SK-N-SH treated with all-trans-retinoic acid at 6 μM for 48 hours (cell line): ENCODE measurements at regions not wholly inside any gene's neighbourhood (a gene's known extent, or its start where the extent isn't known, plus 50 kb on each side); places are given as distances from the start of the nearest gene placed in this dataset.

Source experiments
- ATAC-seq: fragments of 200-7000 bp; cut with Tn5 transposase; 3 replicates; pipeline ENCODE4 v1.9.1; 2020; ENCODE audit warnings: mild to moderate bottlenecking, moderate library complexity
- ARNTL ChIP-seq: fragments of 450-650 bp; formaldehyde crosslinking; IDR thresholded peaks from 2 replicates; pipeline ENCODE4 v1.5.0; 2020; ENCODE audit warnings: low read depth, mild to moderate bottlenecking, moderate library complexity, borderline replicate concordance
- BACH2 ChIP-seq: fragments of 250-450 bp; sonication (Bioruptor Pico); IDR thresholded peaks from 2 replicates; pipeline ENCODE4 v1.9.0; 2021; ENCODE audit warnings: mild to moderate bottlenecking, borderline replicate concordance
- CSDC2 ChIP-seq: fragments of 250-450 bp; sonication (Bioruptor Pico); IDR thresholded peaks from 2 replicates; pipeline ENCODE4 v1.5.0; 2020; ENCODE audit warnings: mild to moderate bottlenecking, moderate library complexity
- CSRNP3 ChIP-seq: fragments of 250-450 bp; sonication (Bioruptor Pico); IDR thresholded peaks from 2 replicates; pipeline ENCODE4 v1.5.1; 2021; ENCODE audit warnings: mild to moderate bottlenecking, moderate library complexity
- ESRRG ChIP-seq: fragments of 250-450 bp; sonication (Bioruptor Pico); IDR thresholded peaks from 2 replicates; pipeline ENCODE4 v1.6.1; 2021; ENCODE audit warnings: mild to moderate bottlenecking
- ISL1 ChIP-seq: fragments of 250-450 bp; sonication (Bioruptor Pico); IDR thresholded peaks from 2 replicates; pipeline ENCODE4 v2.1.2; 2022; ENCODE audit warnings: mild to moderate bottlenecking, moderate library complexity
- OSR1 ChIP-seq: fragments of 250-450 bp; sonication (Bioruptor Pico); IDR thresholded peaks from 2 replicates; pipeline ENCODE4 v1.8.0; 2022; ENCODE audit warnings: moderate library complexity, mild to moderate bottlenecking, inconsistent platforms
- POU6F1 ChIP-seq: fragments of 250-450 bp; sonication (Bioruptor Pico); IDR thresholded peaks from 2 replicates; pipeline ENCODE4 v1.8.0; 2021; ENCODE audit warnings: low read depth, mild to moderate bottlenecking, moderate library complexity, borderline replicate concordance
- PPARA ChIP-seq: fragments of 250-450 bp; sonication (Bioruptor Pico); IDR thresholded peaks from 2 replicates; pipeline ENCODE4 v1.5.0; 2020; ENCODE audit warnings: mild to moderate bottlenecking, borderline replicate concordance
- RARB ChIP-seq: fragments of 250-450 bp; sonication (Bioruptor Pico); IDR thresholded peaks from 2 replicates; pipeline ENCODE4 v1.8.0; 2021; ENCODE audit warnings: mild to moderate bottlenecking, moderate library complexity
- SNAI2 ChIP-seq: fragments of 250-450 bp; sonication (Bioruptor Pico); IDR thresholded peaks from 2 replicates; pipeline ENCODE4 v1.5.0; 2020; ENCODE audit warnings: mild to moderate bottlenecking, moderate library complexity
- TCF4 ChIP-seq: fragments of 250-450 bp; sonication (Bioruptor Pico); IDR thresholded peaks from 2 replicates; pipeline ENCODE4 v1.8.0; 2021; ENCODE audit warnings: mild to moderate bottlenecking, moderate library complexity, borderline replicate concordance
- TOX ChIP-seq: fragments of 250-450 bp; sonication (Bioruptor Pico); IDR thresholded peaks from 2 replicates; pipeline ENCODE4 v1.8.0; 2021; ENCODE audit warnings: mild to moderate bottlenecking, moderate library complexity, borderline replicate concordance
- TSHZ2 ChIP-seq: fragments of 250-450 bp; sonication (Bioruptor Pico); IDR thresholded peaks from 2 replicates; pipeline ENCODE4 v1.5.0; 2020; ENCODE audit warnings: mild to moderate bottlenecking, moderate library complexity
- ZC3H10 ChIP-seq: fragments of 250-450 bp; sonication (Bioruptor Pico); IDR thresholded peaks from 2 replicates; pipeline ENCODE4 v1.5.1; 2021; ENCODE audit warnings: mild to moderate bottlenecking, moderate library complexity
- ZFP3 ChIP-seq: fragments of 250-450 bp; sonication (Bioruptor Pico); IDR thresholded peaks from 2 replicates; pipeline ENCODE4 v1.5.0; 2020; ENCODE audit warnings: mild to moderate bottlenecking, moderate library complexity
- ZFP30 ChIP-seq: fragments of 450-650 bp; formaldehyde crosslinking; IDR thresholded peaks from 2 replicates; pipeline ENCODE4 v1.5.0; 2022; ENCODE audit warnings: mild to moderate bottlenecking, moderate library complexity
- ZNF565 ChIP-seq: fragments of 450-650 bp; formaldehyde crosslinking; conservative IDR thresholded peaks from 2 replicates; pipeline ENCODE4 v1.5.0; 2020; ENCODE audit warnings: low read depth, mild to moderate bottlenecking, moderate library complexity
- ZNF70 ChIP-seq: fragments of 450-650 bp; formaldehyde crosslinking; IDR thresholded peaks from 2 replicates; pipeline ENCODE4 v1.5.0; 2020; ENCODE audit warnings: mild to moderate bottlenecking, moderate library complexity
- ZNF8 ChIP-seq: fragments of 450-650 bp; formaldehyde crosslinking; IDR thresholded peaks from 2 replicates; pipeline ENCODE4 v1.5.0; 2020; ENCODE audit warnings: mild to moderate bottlenecking, moderate library complexity
- TF ChIP-seq, protein P1 (sequence below): fragments of 250-450 bp; sonication (Bioruptor Pico); IDR thresholded peaks from 2 replicates; pipeline ENCODE4 v1.8.0; 2020; ENCODE audit warnings: mild to moderate bottlenecking, moderate library complexity, borderline replicate concordance
- TF ChIP-seq, protein P2 (sequence below): fragments of 250-450 bp; sonication (Bioruptor Pico); IDR thresholded peaks from 2 replicates; pipeline ENCODE4 v1.5.1; 2020; ENCODE audit warnings: low read depth, mild to moderate bottlenecking, moderate library complexity

DNA sequence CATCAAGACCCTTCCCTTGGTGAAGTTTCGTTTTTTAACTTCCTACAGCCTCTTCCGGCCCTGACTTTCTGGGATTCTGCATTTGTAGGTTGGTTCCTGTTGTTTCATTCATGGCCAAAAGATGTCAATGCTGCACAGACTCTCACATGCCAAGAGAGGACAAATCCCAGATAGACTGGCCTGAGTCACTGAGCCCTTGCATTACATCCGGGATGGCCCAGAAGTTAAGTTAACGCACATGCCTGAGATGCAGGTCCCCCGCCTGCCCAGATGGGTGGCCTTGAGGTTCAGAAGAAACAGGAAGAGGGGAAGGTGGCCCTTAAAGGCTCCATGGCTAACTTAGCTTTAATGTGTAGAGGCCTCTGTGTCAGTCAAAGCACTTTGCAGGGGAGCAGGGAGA lies 51.6 kb upstream of the SRGAP3 start:
- TF ChIP-seq OSR1 (no peak), ARNTL (CRISPR knock-in tag) (no peak), ZNF8 (CRISPR knock-in tag) (no peak), CSRNP3 (CRISPR knock-in tag) (no peak), ZNF565 (no peak), SNAI2 (CRISPR knock-in tag) (no peak), TOX (CRISPR knock-in tag) (no peak), BACH2 (CRISPR knock-in tag) (no peak), CSDC2 (no peak), ZFP3 (CRISPR knock-in tag) (no peak), ISL1 (no peak), ESRRG (no peak), POU6F1 (CRISPR knock-in tag) (no peak), PPARA (CRISPR knock-in tag) (no peak)
- TF ChIP-seq, protein P1, sequence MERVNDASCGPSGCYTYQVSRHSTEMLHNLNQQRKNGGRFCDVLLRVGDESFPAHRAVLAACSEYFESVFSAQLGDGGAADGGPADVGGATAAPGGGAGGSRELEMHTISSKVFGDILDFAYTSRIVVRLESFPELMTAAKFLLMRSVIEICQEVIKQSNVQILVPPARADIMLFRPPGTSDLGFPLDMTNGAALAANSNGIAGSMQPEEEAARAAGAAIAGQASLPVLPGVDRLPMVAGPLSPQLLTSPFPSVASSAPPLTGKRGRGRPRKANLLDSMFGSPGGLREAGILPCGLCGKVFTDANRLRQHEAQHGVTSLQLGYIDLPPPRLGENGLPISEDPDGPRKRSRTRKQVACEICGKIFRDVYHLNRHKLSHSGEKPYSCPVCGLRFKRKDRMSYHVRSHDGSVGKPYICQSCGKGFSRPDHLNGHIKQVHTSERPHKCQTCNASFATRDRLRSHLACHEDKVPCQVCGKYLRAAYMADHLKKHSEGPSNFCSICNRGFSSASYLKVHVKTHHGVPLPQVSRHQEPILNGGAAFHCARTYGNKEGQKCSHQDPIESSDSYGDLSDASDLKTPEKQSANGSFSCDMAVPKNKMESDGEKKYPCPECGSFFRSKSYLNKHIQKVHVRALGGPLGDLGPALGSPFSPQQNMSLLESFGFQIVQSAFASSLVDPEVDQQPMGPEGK (CRISPR knock-in tag) = no peak
- ATAC-seq = no peak

GRCh38 chr3:9301798-9302197 lies 52.4 kb upstream of the SRGAP3 start:
- no peak for ATAC-seq
- no peak for TF ChIP-seq RARB (CRISPR knock-in tag)
- TF ChIP-seq CSRNP3 (CRISPR knock-in tag) = no peak
- no peak for TF ChIP-seq SNAI2 (CRISPR knock-in tag)
- TF ChIP-seq ZFP3 (CRISPR knock-in tag) = no peak
- TF ChIP-seq ZNF70 (CRISPR knock-in tag) = no peak
- TF ChIP-seq TSHZ2 (CRISPR knock-in tag) = no peak
- no peak for TF ChIP-seq TCF4 (CRISPR knock-in tag)
- no peak for TF ChIP-seq ZNF565
- TF ChIP-seq, protein P2, sequence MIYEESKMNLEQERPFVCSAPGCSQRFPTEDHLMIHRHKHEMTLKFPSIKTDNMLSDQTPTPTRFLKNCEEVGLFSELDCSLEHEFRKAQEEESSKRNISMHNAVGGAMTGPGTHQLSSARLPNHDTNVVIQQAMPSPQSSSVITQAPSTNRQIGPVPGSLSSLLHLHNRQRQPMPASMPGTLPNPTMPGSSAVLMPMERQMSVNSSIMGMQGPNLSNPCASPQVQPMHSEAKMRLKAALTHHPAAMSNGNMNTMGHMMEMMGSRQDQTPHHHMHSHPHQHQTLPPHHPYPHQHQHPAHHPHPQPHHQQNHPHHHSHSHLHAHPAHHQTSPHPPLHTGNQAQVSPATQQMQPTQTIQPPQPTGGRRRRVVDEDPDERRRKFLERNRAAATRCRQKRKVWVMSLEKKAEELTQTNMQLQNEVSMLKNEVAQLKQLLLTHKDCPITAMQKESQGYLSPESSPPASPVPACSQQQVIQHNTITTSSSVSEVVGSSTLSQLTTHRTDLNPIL (CRISPR knock-in tag) = no peak
- TF ChIP-seq, protein P1 (CRISPR knock-in tag) = no peak
- no peak for TF ChIP-seq BACH2 (CRISPR knock-in tag)
- no peak for TF ChIP-seq ZFP30 (CRISPR knock-in tag)
- TF ChIP-seq CSDC2 = no peak
- no peak for TF ChIP-seq ZC3H10 (CRISPR knock-in tag)
- no peak for TF ChIP-seq OSR1
